Endothelial cell of umbilical vein (primary cell): ENCODE measurements at regions not wholly inside any gene's neighbourhood (a gene's known extent, or its start where the extent isn't known, plus 50 kb on each side); places are given as distances from the start of the nearest gene placed in this dataset.

ENCODE experiments used
- BruUV-seq: library from RNA; stranded (reverse); fragments of 400-500 nt; replicated peaks from 2 replicates; lab custom pipeline; 2021; lab: Mats Ljungman, UMichigan
- CTCF ChIA-PET: fragments of 300-600, 350-600 bp; sonication (Branson Sonifier 250); formaldehyde crosslinking; loops from one replicate; lab custom pipeline; 2021; ENCODE audit warnings: antibody characterized with exemption, inconsistent platforms; lab: Charles Lee
- POLR2A ChIA-PET: fragments of 300-600, 350-600 bp; sonication (Branson Sonifier 250); formaldehyde crosslinking; loops from one replicate; lab custom pipeline; 2021; ENCODE audit warnings: antibody characterized with exemption, inconsistent platforms; lab: Charles Lee
- DNase-seq: peaks from one replicate; pipeline ENCODE4 v3.0.0-alpha.2; 2011; ENCODE audit warnings: low read depth, low spot score
- FAIRE-seq: peaks from 2 replicates; lab custom pipeline; 2011; peaks lifted over from hg19 to GRCh38; lab: Jason Lieb, UNC
- H2AFZ ChIP-seq: 2 replicates; pipeline ENCODE4 v1.6.0; 2012; ENCODE audit warnings: low read depth, low read length, control low read depth, inconsistent platforms
- H3K27ac ChIP-seq: 2 replicates; pipeline ENCODE4 v1.5.1; 2011; ENCODE audit warnings: low read depth, mild to moderate bottlenecking, control low read depth, low read length, moderate library complexity; ENCODE audit not compliant: insufficient read depth
- H3K27me3 ChIP-seq, 2 experiments: 2 replicates each; pipeline versions ENCODE4 v1.6.0 to v1.6.1; 2011; ENCODE audit warnings: low read length in 2 of 2, mixed read lengths in 1 of 2; ENCODE audit not compliant: control insufficient read depth in 2 of 2, insufficient read depth in 2 of 2
- H3K36me3 ChIP-seq, 2 experiments: 2 replicates in 1 of 2; 3 replicates in 1 of 2; pipeline ENCODE4 v1.5.1; 2011; ENCODE audit warnings: low read length in 2 of 2, mild to moderate bottlenecking in 1 of 2, moderate library complexity in 1 of 2; ENCODE audit not compliant: control insufficient read depth in 2 of 2, insufficient read depth in 2 of 2; ENCODE audit errors: extremely low read depth in 1 of 2
- H3K4me1 ChIP-seq: 3 replicates; pipeline ENCODE4 v1.5.1; 2011; ENCODE audit warnings: mild to moderate bottlenecking, low read length; ENCODE audit not compliant: control insufficient read depth, insufficient read depth; ENCODE audit errors: extremely low read depth
- H3K4me2 ChIP-seq: 2 replicates; pipeline ENCODE4 v1.6.1; 2011; ENCODE audit warnings: low read length, control low read depth, mixed read lengths; ENCODE audit not compliant: insufficient read depth
- H3K4me3 ChIP-seq, 3 experiments: fragments of 200-600 bp in 1 of 3; sonication (generic), shearing (Covaris generic) in 1 of 3; replicated peaks in 1 of 3; 2 replicates each; pipeline ENCODE4 v1.5.1; 2011 to 2016; ENCODE audit warnings: control low read depth in 3 of 3, low read length in 3 of 3, mild to moderate bottlenecking in 2 of 3, inconsistent platforms in 1 of 3, low read depth in 1 of 3, moderate library complexity in 1 of 3; ENCODE audit not compliant: insufficient read depth in 1 of 3
- H3K79me2 ChIP-seq: 2 replicates; pipeline ENCODE4 v1.6.0; 2012; ENCODE audit warnings: low read length, inconsistent platforms; ENCODE audit not compliant: control insufficient read depth, insufficient read depth
- H3K9ac ChIP-seq: replicated peaks from 2 replicates; pipeline ENCODE3; 2011; ENCODE audit warnings: low read length, control low read depth; ENCODE audit not compliant: insufficient read depth; ENCODE audit errors: extremely low read depth
- H3K9me1 ChIP-seq: replicated peaks from 3 replicates; pipeline ENCODE4 v1.6.0; 2011; ENCODE audit warnings: mild to moderate bottlenecking, low read length; ENCODE audit not compliant: control insufficient read depth, insufficient read depth; ENCODE audit errors: extremely low read depth
- H3K9me3 ChIP-seq: replicated peaks from 2 replicates; pipeline ENCODE4 v1.5.1; 2012; ENCODE audit warnings: low read length, inconsistent platforms; ENCODE audit not compliant: control insufficient read depth, insufficient read depth
- H4K20me1 ChIP-seq: replicated peaks from 2 replicates; pipeline ENCODE3; 2011; ENCODE audit warnings: mild to moderate bottlenecking, low read length; ENCODE audit not compliant: control insufficient read depth, insufficient read depth; ENCODE audit errors: extremely low read depth
- EZH2 ChIP-seq: IDR thresholded peaks from 2 replicates; pipeline ENCODE4 v1.6.1; 2012; ENCODE audit warnings: borderline replicate concordance, low read depth, mild to moderate bottlenecking, moderate library complexity, low read length, inconsistent platforms; ENCODE audit not compliant: severe bottlenecking
- FOS ChIP-seq: IDR thresholded peaks from 2 replicates; pipeline ENCODE4 v1.6.1; 2011; ENCODE audit warnings: mild to moderate bottlenecking, low read length, moderate library complexity, borderline replicate concordance; ENCODE audit not compliant: insufficient read depth
- GATA2 ChIP-seq: IDR thresholded peaks from 2 replicates; pipeline ENCODE4 v1.7.0; 2011; ENCODE audit warnings: low read depth, mild to moderate bottlenecking, moderate library complexity, mixed read lengths, low read length; ENCODE audit not compliant: insufficient read length, insufficient read depth
- JUN ChIP-seq: IDR thresholded peaks from 2 replicates; pipeline ENCODE4 v1.6.1; 2011; ENCODE audit warnings: borderline replicate concordance, low read depth; ENCODE audit not compliant: insufficient read length, insufficient read depth
- MYC ChIP-seq: IDR thresholded peaks from one replicate; pipeline ENCODE4 v1.6.1; 2011; ENCODE audit warnings: mild to moderate bottlenecking, low read depth, low read length
- POLR2A ChIP-seq: IDR thresholded peaks from 2 replicates; pipeline ENCODE4 v1.6.1; 2012; ENCODE audit warnings: low read depth, mild to moderate bottlenecking, control low read depth, low read length
- POLR2AphosphoS5 ChIP-seq: IDR thresholded peaks from 2 replicates; pipeline ENCODE4 v1.6.1; 2012; ENCODE audit warnings: low read depth, mild to moderate bottlenecking, control low read depth, low read length, moderate library complexity; ENCODE audit not compliant: insufficient read depth
- dilution Hi-C: fragments of 300-500 bp; cut with MboI; formaldehyde crosslinking; loops from one replicate; pipeline ENCODE4 v1.15.0; 2019; ENCODE audit warnings: low sequenced_read_pairs; ENCODE audit not compliant: extremely low pct_ligation_motif_present
- intact Hi-C: fragments of 100-400 bp; cut with micrococcal nuclease; formaldehyde crosslinking; loops from one replicate; pipeline ENCODE4 v1.10.0; 2022
- TF ChIP-seq, protein P1 (sequence below): IDR thresholded peaks from 2 replicates; pipeline ENCODE4 v1.6.1; 2011; ENCODE audit not compliant: insufficient read depth, insufficient read length
- TF ChIP-seq, protein P2 (sequence below), 2 donors: IDR thresholded peaks; 1 replicate in 1 of 2; 2 replicates in 1 of 2; pipeline ENCODE4 v1.5.1; 2011; ENCODE audit warnings: low read length in 2 of 2, mild to moderate bottlenecking in 2 of 2, moderate library complexity in 2 of 2, control low read depth in 1 of 2, inconsistent platforms in 1 of 2, low read depth in 1 of 2; ENCODE audit not compliant: insufficient read depth in 1 of 2; ENCODE audit errors: extremely low read depth in 1 of 2

DNA sequence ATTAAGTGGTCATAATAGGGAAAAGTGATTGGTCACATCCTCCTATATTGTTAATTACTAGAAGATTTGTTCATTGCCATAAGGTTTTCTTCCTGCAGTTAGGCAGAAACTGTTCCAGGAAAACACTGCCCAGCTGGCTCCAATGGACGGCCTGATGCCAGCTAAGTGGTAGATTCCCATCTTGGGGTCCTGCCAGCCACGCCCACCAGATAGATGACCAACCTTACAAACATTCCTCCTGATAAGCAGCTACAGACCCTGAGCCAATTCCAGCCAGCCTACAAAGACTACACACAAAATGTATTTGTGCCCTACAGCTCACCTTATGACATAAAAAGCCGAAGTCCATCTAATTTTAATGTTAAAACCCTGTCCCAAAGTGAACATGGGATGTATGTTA, 685.9 kb upstream of the USP15 start:
- TF ChIP-seq POLR2AphosphoS5 (no peak), EZH2 (no peak), JUN (no peak), POLR2A (no peak), MYC (no peak), GATA2 (no peak), FOS (no peak)
- TF ChIP-seq, protein P1, sequence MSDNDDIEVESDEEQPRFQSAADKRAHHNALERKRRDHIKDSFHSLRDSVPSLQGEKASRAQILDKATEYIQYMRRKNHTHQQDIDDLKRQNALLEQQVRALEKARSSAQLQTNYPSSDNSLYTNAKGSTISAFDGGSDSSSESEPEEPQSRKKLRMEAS = no peak
- TF ChIP-seq, protein P2, sequence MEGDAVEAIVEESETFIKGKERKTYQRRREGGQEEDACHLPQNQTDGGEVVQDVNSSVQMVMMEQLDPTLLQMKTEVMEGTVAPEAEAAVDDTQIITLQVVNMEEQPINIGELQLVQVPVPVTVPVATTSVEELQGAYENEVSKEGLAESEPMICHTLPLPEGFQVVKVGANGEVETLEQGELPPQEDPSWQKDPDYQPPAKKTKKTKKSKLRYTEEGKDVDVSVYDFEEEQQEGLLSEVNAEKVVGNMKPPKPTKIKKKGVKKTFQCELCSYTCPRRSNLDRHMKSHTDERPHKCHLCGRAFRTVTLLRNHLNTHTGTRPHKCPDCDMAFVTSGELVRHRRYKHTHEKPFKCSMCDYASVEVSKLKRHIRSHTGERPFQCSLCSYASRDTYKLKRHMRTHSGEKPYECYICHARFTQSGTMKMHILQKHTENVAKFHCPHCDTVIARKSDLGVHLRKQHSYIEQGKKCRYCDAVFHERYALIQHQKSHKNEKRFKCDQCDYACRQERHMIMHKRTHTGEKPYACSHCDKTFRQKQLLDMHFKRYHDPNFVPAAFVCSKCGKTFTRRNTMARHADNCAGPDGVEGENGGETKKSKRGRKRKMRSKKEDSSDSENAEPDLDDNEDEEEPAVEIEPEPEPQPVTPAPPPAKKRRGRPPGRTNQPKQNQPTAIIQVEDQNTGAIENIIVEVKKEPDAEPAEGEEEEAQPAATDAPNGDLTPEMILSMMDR (IDR thresholded peaks at IDR 0.05; ENCODE audit: extremely low read depth in 1 of 2, insufficient read depth in 1 of 2, low read depth in 1 of 2, low read length in 2 of 2) = no peak
- BruUV-seq = no TSS peak
- H3K4me3 ChIP-seq = no peak overlapping the region
- H3K79me2 ChIP-seq = no peaks in the 10 kb centered on the region
- no peaks in the 10 kb centered on the region for H3K9me3 ChIP-seq
- no peaks in the 10 kb centered on the region for H4K20me1 ChIP-seq
- H3K27me3 ChIP-seq = no peaks in the 10 kb centered on the region
- intact Hi-C loops (no loop called here), dilution Hi-C loops (no loop called here)
- H3K9ac ChIP-seq = no peak overlapping the region
- DNase-seq (no peak), FAIRE-seq (no peak)
- CTCF ChIA-PET = no interaction called here
- no peak overlapping the region for H3K4me2 ChIP-seq
- no peaks in the 10 kb centered on the region for H3K36me3 ChIP-seq
- H3K27ac ChIP-seq = no peak overlapping the region
- POLR2A ChIA-PET = no interaction called here
- no peak overlapping the region for H2AFZ ChIP-seq
- H3K4me1 ChIP-seq = no peaks in the 10 kb centered on the region
- no peaks in the 10 kb centered on the region for H3K9me1 ChIP-seq
